Ascending aorta (tissue), 2 donors: ENCODE measurements at regions not wholly inside any gene's neighbourhood (a gene's known extent, or its start where the extent isn't known, plus 50 kb on each side); places are given as distances from the start of the nearest gene placed in this dataset.

Experiments used
- DNase-seq, 2 donors: peaks; one replicate each; pipeline ENCODE4 v3.0.0-alpha.2; 2019; ENCODE audit warnings: low spot score in 2 of 2
- H3K27ac ChIP-seq, 2 donors: fragments of 200-600 bp; sonication (generic); one replicate each; pipeline ENCODE4 v1.5.1; 2016 to 2017; ENCODE audit warnings: mild to moderate bottlenecking in 1 of 2
- H3K27me3 ChIP-seq: fragments of 200-600 bp; sonication (generic); one replicate; pipeline ENCODE4 v1.5.1; 2017
- H3K36me3 ChIP-seq, 2 donors: fragments of 200-600 bp; sonication (generic); one replicate each; pipeline ENCODE4 v1.5.1; 2016
- H3K4me1 ChIP-seq, 2 donors: fragments of 200-600 bp; sonication (generic); one replicate each; pipeline ENCODE4 v1.5.1; 2016 to 2017; ENCODE audit warnings: mild to moderate bottlenecking in 1 of 2
- H3K4me3 ChIP-seq, 2 donors: fragments of 200-600 bp; sonication (generic); one replicate each; pipeline ENCODE4 v1.5.1; 2016 to 2017; ENCODE audit warnings: mild to moderate bottlenecking in 1 of 2
- H3K9me3 ChIP-seq, 2 donors: fragments of 200-600 bp; sonication (generic); one replicate each; pipeline ENCODE4 v1.5.1; 2016
- intact Hi-C: fragments of 100-400 bp; cut with DNase I; formaldehyde crosslinking; loops from one replicate; pipeline ENCODE4 v1.15.1; 2023
- TF ChIP-seq, protein P1 (sequence below), 3 experiments: fragments of 200-600 bp in 2 of 3; fragments of 450-650 bp in 1 of 3; sonication (generic) in 2 of 3; IDR thresholded peaks; one replicate each; pipeline ENCODE4 v1.5.1; 2016 to 2019; ENCODE audit warnings: antibody characterized with exemption in 3 of 3, mild to moderate bottlenecking in 1 of 3, moderate library complexity in 1 of 3

DNA sequence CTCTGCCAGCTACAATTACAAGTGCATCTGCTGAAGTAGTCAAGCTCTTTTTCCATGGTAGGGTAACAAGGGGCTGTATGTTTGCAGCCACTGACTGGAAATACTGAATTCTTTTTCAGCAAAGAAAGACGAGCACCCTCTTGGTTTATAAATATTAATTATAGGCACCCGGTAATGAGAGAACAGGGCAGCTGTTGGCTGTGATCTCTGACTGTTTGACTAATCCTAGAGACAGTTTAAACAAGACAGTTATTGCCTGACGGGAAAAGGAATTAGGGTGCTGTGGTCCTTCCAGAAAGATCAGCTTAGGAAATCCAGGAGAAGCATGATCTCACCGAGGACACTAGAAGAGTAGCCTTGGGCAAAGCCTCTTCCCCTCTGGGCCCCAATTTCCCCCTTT lies 183.7 kb upstream of the ZC3H12A start:
- Histone ChIP-seq H3K4me3 (no peak overlapping the region), H3K27me3 (no peaks in the 10 kb centered on the region), H3K4me1 (no peaks in the 10 kb centered on the region), H3K27ac (no peak overlapping the region), H3K9me3 (no peaks in the 10 kb centered on the region), H3K36me3 (no peaks in the 10 kb centered on the region)
- intact Hi-C loops = no loop called here
- TF ChIP-seq, protein P1, sequence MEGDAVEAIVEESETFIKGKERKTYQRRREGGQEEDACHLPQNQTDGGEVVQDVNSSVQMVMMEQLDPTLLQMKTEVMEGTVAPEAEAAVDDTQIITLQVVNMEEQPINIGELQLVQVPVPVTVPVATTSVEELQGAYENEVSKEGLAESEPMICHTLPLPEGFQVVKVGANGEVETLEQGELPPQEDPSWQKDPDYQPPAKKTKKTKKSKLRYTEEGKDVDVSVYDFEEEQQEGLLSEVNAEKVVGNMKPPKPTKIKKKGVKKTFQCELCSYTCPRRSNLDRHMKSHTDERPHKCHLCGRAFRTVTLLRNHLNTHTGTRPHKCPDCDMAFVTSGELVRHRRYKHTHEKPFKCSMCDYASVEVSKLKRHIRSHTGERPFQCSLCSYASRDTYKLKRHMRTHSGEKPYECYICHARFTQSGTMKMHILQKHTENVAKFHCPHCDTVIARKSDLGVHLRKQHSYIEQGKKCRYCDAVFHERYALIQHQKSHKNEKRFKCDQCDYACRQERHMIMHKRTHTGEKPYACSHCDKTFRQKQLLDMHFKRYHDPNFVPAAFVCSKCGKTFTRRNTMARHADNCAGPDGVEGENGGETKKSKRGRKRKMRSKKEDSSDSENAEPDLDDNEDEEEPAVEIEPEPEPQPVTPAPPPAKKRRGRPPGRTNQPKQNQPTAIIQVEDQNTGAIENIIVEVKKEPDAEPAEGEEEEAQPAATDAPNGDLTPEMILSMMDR (IDR thresholded peaks at IDR 0.05) = no peak
- DNase-seq = no peak

DNA sequence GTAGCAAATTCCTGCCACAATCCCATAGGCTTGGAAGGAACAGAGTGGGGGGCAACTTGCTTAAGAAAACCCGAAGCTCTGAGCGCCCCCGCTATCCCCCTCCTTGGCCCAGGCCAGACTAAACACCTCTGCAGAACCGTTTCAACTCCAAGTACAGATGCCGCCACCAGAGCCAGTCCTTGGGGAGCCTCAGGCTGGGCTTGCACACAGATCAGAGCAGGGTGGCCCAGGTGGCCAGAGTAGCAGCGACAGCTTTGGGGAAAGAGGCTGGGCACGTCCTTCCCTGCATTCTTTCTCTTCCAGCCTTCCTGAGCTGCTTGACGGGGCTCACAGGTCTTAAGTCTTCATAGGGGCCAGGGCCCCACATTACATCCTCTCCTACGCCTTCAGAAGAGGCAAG lies 181.6 kb upstream of the ZC3H12A start:
- no peaks in the 10 kb centered on the region for H3K4me1 ChIP-seq
- TF ChIP-seq, protein P1 (IDR thresholded peaks at IDR 0.05) = no peak
- H3K27ac ChIP-seq = no peak overlapping the region
- H3K4me3 ChIP-seq = no peak overlapping the region
- H3K36me3 ChIP-seq = no peaks in the 10 kb centered on the region
- intact Hi-C loops = no loop called here
- no peaks in the 10 kb centered on the region for H3K27me3 ChIP-seq
- DNase-seq = no peak
- H3K9me3 ChIP-seq = no peaks in the 10 kb centered on the region

DNA sequence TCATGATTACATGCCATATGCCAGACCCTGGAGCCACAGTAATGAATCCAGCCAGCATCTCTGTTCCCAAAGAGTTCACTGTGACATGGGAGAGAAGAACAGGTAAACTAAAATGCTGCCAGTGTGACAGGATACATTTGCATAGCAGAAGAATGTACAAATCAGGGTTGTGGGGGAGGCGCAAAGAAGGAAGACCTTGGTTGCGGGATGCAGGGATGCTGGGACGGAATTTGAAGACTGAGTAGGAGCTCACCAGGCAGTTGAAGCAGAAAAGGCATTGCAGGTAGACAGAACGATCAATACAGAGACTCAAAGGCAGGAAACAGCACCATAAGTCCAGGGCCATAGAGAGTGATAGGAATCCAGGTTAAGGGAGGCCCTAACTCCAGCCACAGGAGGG lies 180.3 kb upstream of the ZC3H12A start:
- DNase-seq = no peak
- Histone ChIP-seq H3K9me3 (no peaks in the 10 kb centered on the region), H3K36me3 (no peaks in the 10 kb centered on the region), H3K27me3 (no peaks in the 10 kb centered on the region), H3K4me3 (no peak overlapping the region), H3K4me1 (no peaks in the 10 kb centered on the region), H3K27ac (no peak overlapping the region)
- TF ChIP-seq, protein P1 (IDR thresholded peaks at IDR 0.05) = no peak
- intact Hi-C loops = no loop called here

DNA sequence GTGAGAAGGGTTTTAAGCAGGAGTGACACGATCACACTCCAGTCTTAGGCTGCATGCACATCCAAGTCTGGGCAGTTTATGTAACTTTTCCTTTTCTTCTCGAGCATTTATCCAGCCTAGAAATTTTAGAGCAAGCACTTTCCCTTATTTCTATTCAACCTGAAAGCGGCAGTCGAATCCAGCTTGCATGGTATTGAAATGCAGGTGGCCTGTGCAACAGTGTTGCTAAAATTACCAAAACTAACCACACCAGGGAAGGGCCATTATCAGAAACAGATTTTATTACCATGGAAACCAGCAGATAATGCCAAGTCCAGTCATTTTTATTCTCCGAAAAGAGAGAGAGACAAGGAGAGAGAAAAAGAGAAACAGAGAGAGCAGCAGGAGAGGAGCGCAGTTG lies 179.9 kb upstream of the ZC3H12A start:
- Histone ChIP-seq H3K4me1 (no peaks in the 10 kb centered on the region), H3K27me3 (no peaks in the 10 kb centered on the region), H3K27ac (no peak overlapping the region), H3K4me3 (no peak overlapping the region), H3K36me3 (no peaks in the 10 kb centered on the region), H3K9me3 (no peaks in the 10 kb centered on the region)
- DNase-seq = no peak
- TF ChIP-seq, protein P1 (IDR thresholded peaks at IDR 0.05) = no peak
- intact Hi-C loops = no loop called here

DNA sequence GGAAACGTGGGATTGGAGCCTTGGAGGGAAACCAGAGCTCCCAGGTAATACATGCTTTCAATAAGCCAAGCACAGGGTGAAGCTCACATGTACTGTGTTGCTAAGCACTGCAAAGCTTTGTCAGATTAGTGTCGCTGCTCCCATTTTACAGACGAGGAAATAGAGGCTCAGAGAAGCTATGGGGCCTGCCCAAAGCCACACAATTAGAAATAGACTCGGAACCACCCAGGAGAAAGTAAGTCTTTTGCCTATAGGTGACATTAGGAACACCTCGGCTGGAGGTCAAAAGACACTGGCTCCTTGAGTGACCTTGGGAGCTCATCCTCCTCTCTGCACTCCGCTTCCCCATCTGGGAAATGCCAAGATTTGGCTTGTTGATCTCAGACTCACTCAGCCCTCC lies 175.6 kb upstream of the ZC3H12A start:
- DNase-seq = no peak
- H3K27ac ChIP-seq = no peak overlapping the region
- no peaks in the 10 kb centered on the region for H3K9me3 ChIP-seq
- no peaks in the 10 kb centered on the region for H3K27me3 ChIP-seq
- H3K36me3 ChIP-seq = no peaks in the 10 kb centered on the region
- intact Hi-C loops = no loop called here
- TF ChIP-seq, protein P1 (IDR thresholded peaks at IDR 0.05) = no peak
- H3K4me1 ChIP-seq = no peaks in the 10 kb centered on the region
- no peak overlapping the region for H3K4me3 ChIP-seq

DNA sequence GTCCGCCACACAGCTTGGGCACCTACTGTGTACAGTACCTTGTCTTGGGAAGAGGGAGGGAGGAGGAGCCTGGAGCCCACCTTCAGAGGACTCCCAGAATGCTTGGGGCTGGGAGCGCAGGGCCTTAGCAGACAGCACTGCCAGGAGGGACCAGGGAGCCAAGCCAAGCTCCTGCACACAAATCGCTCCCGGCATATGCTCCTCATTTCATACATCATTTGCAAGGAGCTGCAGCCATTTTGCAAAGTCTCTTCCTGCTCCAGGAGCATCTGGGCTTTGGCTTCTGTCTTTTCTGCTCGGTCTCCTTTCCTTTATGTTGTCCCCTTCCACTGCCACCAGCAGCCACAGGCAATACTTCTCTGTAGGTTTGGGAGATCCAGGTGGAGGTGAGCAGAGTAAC lies 175.2 kb upstream of the ZC3H12A start:
- Histone ChIP-seq H3K36me3 (no peaks in the 10 kb centered on the region), H3K9me3 (no peaks in the 10 kb centered on the region), H3K4me3 (no peak overlapping the region), H3K27me3 (no peaks in the 10 kb centered on the region), H3K27ac (no peak overlapping the region), H3K4me1 (no peaks in the 10 kb centered on the region)
- TF ChIP-seq, protein P1 (IDR thresholded peaks at IDR 0.05) = no peak
- DNase-seq = no peak
- intact Hi-C loops = no loop called here
